Upper lobe of left lung (tissue), 4 donors: ENCODE measurements at regions not wholly inside any gene's neighbourhood (a gene's known extent, or its start where the extent isn't known, plus 50 kb on each side); places are given as distances from the start of the nearest gene placed in this dataset.

ENCODE experiments used
- CTCF ChIP-seq, 6 experiments: fragments of 450-650 bp in 4 of 6; fragments of 200-600 bp in 2 of 6; sonication (generic) in 2 of 6; IDR thresholded peaks; one replicate each; pipeline ENCODE4 v1.5.1; 2016 to 2019; ENCODE audit warnings: antibody characterized with exemption in 6 of 6
- POLR2A ChIP-seq, 4 donors: fragments of 450-650 bp; IDR thresholded peaks; one replicate each; pipeline ENCODE4 v1.5.1; 2016 to 2017; ENCODE audit warnings: antibody characterized with exemption in 4 of 4, mild to moderate bottlenecking in 2 of 4
- POLR2AphosphoS5 ChIP-seq, 2 donors: sonication (generic); formaldehyde crosslinking; IDR thresholded peaks; one replicate each; pipeline ENCODE4 v1.5.1; 2017; ENCODE audit warnings: antibody characterized with exemption in 2 of 2

- TF ChIP-seq CTCF (IDR thresholded peaks at IDR 0.05) (no peak), POLR2A (IDR thresholded peaks at IDR 0.05) (no peak), POLR2AphosphoS5 (IDR thresholded peaks at IDR 0.05) (no peak)
Observed at GRCh38 chr6:97913721-97914120, 630.7 kb upstream of the MMS22L start.
